Vagina (tissue), 2 donors: ENCODE measurements at regions not wholly inside any gene's neighbourhood (a gene's known extent, or its start where the extent isn't known, plus 50 kb on each side); places are given as distances from the start of the nearest gene placed in this dataset.
"Not testable (repeated sequence)": the region's sequence is repeated elsewhere in the genome, so short reads cannot be mapped to it uniquely, and the experiment has no call there.

Experiments used
- DNase-seq, 2 donors: peaks; one replicate each; pipeline ENCODE4 v3.0.0-alpha.2; 2017; ENCODE audit errors: extremely low spot score in 2 of 2
- H3K27ac ChIP-seq: fragments of 200-600 bp; sonication (generic); one replicate; pipeline ENCODE4 v1.5.1; 2019
- H3K27me3 ChIP-seq: fragments of 200-600 bp; sonication (generic); one replicate; pipeline ENCODE4 v1.5.1; 2019
- H3K36me3 ChIP-seq, 2 donors: fragments of 200-600 bp; sonication (generic); one replicate each; pipeline ENCODE4 v1.5.1; 2017 to 2019
- H3K4me1 ChIP-seq: fragments of 200-600 bp; sonication (generic); one replicate; pipeline ENCODE4 v1.5.1; 2019
- H3K4me3 ChIP-seq, 2 donors: fragments of 200-600 bp; sonication (generic); 1 replicate in 1 of 2; 2 replicates in 1 of 2; pipeline ENCODE4 v1.5.1; 2016 to 2019
- H3K9me3 ChIP-seq: fragments of 200-600 bp; sonication (generic); one replicate; pipeline ENCODE4 v1.5.1; 2019
- CTCF ChIP-seq, 3 experiments: fragments of 450-650 bp in 2 of 3; fragments of 200-600 bp in 1 of 3; sonication (generic) in 1 of 3; IDR thresholded peaks; one replicate each; pipeline ENCODE4 v1.5.1; 2017 to 2019; ENCODE audit warnings: antibody characterized with exemption in 3 of 3, mild to moderate bottlenecking in 2 of 3, moderate library complexity in 2 of 3
- POLR2A ChIP-seq, 2 donors: fragments of 450-650 bp; IDR thresholded peaks; one replicate each; pipeline ENCODE4 v1.6.1; 2017; ENCODE audit warnings: antibody characterized with exemption in 2 of 2, mild to moderate bottlenecking in 2 of 2, moderate library complexity in 2 of 2
- POLR2AphosphoS5 ChIP-seq, 2 donors: sonication (generic); formaldehyde crosslinking; IDR thresholded peaks; one replicate each; pipeline ENCODE4 v1.9.0; 2017; ENCODE audit warnings: antibody characterized with exemption in 2 of 2, mild to moderate bottlenecking in 2 of 2, low read depth in 1 of 2; ENCODE audit not compliant: insufficient read depth in 1 of 2
- intact Hi-C: fragments of 100-400 bp; cut with DNase I; formaldehyde crosslinking; loops from one replicate; pipeline ENCODE4 v1.15.1; 2023

DNA sequence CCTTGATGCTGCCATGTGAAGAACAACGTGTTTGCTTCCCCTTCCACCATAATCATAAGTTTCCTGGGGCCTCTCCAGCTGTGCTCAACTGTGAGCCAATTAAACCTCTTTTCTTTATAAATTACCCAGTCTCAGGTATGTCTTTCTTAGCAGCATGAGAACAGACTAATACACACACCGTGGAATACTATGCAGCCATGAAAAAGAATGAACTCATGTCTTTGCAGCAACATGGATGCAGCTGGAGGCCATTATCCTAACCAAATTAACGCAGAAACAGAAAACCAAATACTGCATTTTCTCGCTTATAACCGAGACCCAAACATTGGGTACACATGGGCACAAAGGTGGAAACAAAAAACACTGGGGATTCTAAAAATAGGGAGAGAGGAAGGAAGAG lies 286.7 kb upstream of the MINDY3 start:
- Histone ChIP-seq H3K9me3 (no peaks in the 10 kb centered on the region), H3K27ac (no peak overlapping the region), H3K36me3 (no peaks in the 10 kb centered on the region), H3K4me3 (no peak overlapping the region), H3K4me1 (no peaks in the 10 kb centered on the region), H3K27me3 (no peaks in the 10 kb centered on the region)
- no peak for DNase-seq
- TF ChIP-seq POLR2A (IDR thresholded peaks at IDR 0.05) (no peak), POLR2AphosphoS5 (IDR thresholded peaks at IDR 0.05; ENCODE audit: insufficient read depth in 1 of 2, low read depth in 1 of 2) (no peak), CTCF (IDR thresholded peaks at IDR 0.05) (no peak)
- intact Hi-C loops, result no loop called here

- Histone ChIP-seq H3K9me3 (no peaks in the 10 kb centered on the region), H3K36me3 (no peaks in the 10 kb centered on the region), H3K27ac (no peak overlapping the region), H3K4me1 (no peaks in the 10 kb centered on the region), H3K27me3 (no peaks in the 10 kb centered on the region), H3K4me3 (no peak overlapping the region)
- TF ChIP-seq POLR2A (IDR thresholded peaks at IDR 0.05), result no peak
- no peak for TF ChIP-seq CTCF (IDR thresholded peaks at IDR 0.05)
- no peak for TF ChIP-seq POLR2AphosphoS5 (IDR thresholded peaks at IDR 0.05; ENCODE audit: insufficient read depth in 1 of 2, low read depth in 1 of 2)
- intact Hi-C loops, result no loop called here
- no peak for DNase-seq
Observed at GRCh38 chr10:16155834-16156233, 281.0 kb upstream of the PTER start.

DNA sequence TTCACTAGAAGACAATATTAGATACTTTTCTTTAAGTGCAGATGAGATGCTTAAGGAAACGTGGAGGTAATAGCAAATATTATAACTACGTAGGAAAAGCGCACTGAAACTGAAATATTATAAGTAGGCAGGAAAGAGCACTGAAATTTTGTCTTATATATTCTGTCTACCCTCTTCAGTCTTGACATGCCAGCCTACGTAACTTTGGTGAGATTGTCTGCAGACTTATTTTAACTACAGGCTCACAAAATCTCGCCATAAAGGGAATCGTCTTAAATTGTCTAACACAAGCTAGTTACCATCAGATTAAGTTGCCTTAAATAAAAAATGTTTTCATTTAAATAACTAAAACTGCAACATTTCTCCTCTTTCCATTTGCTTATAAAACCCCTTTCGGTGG lies 280.1 kb upstream of the PTER start:
- no peak for DNase-seq
- H3K27me3 ChIP-seq, result no peaks in the 10 kb centered on the region
- no peaks in the 10 kb centered on the region for H3K4me1 ChIP-seq
- no peak overlapping the region for H3K27ac ChIP-seq
- no peaks in the 10 kb centered on the region for H3K36me3 ChIP-seq
- H3K9me3 ChIP-seq, result no peaks in the 10 kb centered on the region
- intact Hi-C loops, result no loop called here
- no peak for TF ChIP-seq CTCF (IDR thresholded peaks at IDR 0.05)
- no peak for TF ChIP-seq POLR2A (IDR thresholded peaks at IDR 0.05)
- TF ChIP-seq POLR2AphosphoS5 (IDR thresholded peaks at IDR 0.05; ENCODE audit: insufficient read depth in 1 of 2, low read depth in 1 of 2), result no peak
- no peak overlapping the region for H3K4me3 ChIP-seq

DNA sequence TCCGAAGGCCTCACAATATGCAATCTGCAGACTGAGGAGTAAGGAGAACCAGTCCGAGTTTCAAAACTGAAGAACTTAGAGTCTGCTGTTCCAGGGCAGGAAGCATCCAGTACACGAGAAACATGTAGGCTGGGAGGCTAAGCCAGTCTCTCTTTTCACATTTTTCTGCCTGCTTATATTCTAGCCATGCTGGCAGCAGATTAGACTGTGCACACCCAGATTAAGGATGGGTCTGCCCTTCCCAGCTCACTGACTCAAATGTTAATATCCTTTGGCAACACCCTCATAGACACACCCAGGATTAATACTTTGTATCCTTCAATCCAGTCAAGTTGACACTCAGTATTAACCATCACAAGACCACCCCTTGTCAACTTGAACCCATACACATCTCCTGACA lies 271.7 kb upstream of the PTER start:
- H3K4me1 ChIP-seq, DNase-seq, H3K4me3 ChIP-seq, H3K36me3 ChIP-seq, H3K9me3 ChIP-seq, H3K27ac ChIP-seq, H3K27me3 ChIP-seq, intact Hi-C loops: not testable (repeated sequence)

DNA sequence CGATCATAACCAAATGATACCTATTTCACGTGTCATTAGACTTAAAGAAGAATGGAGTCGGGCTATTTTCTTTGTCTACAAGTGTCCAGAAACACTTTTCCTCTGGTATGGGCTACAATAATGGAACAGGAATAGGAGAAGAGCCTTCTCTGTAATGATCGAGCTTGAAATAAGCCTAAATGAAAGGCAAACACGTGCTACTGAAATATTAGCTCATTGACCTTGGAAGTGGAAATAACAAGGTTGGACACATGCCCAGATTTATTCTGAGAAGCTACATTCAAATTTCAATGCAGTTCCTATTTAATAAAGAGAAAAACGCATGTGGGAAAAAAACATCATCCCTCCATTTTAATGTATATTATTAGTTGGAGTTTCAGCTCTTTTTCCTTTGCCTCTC lies 254.7 kb upstream of the PTER start:
- Histone ChIP-seq H3K27me3 (no peaks in the 10 kb centered on the region), H3K4me1 (no peaks in the 10 kb centered on the region), H3K9me3 (no peaks in the 10 kb centered on the region), H3K36me3 (no peaks in the 10 kb centered on the region), H3K27ac (no peak overlapping the region), H3K4me3 (no peak overlapping the region)
- no peak for DNase-seq
- intact Hi-C loops, result no loop called here
- no peak for TF ChIP-seq POLR2A (IDR thresholded peaks at IDR 0.05)

GRCh38 chr10:16182688-16183087 lies 254.1 kb upstream of the PTER start:
- DNase-seq, result no peak
- no peaks in the 10 kb centered on the region for H3K27me3 ChIP-seq
- intact Hi-C loops, result no loop called here
- no peak overlapping the region for H3K27ac ChIP-seq
- H3K4me1 ChIP-seq, result no peaks in the 10 kb centered on the region
- TF ChIP-seq POLR2A (IDR thresholded peaks at IDR 0.05), result no peak
- no peak for TF ChIP-seq POLR2AphosphoS5 (IDR thresholded peaks at IDR 0.05; ENCODE audit: insufficient read depth in 1 of 2, low read depth in 1 of 2)
- TF ChIP-seq CTCF (IDR thresholded peaks at IDR 0.05), result no peak
- no peaks in the 10 kb centered on the region for H3K9me3 ChIP-seq
- no peak overlapping the region for H3K4me3 ChIP-seq
- H3K36me3 ChIP-seq, result no peaks in the 10 kb centered on the region
